Osteocyte (in vitro differentiated cells): ENCODE measurements at regions not wholly inside any gene's neighbourhood (a gene's known extent, or its start where the extent isn't known, plus 50 kb on each side); places are given as distances from the start of the nearest gene placed in this dataset.

Source experiments
- DNase-seq: peaks from one replicate; pipeline ENCODE4 v3.0.0; 2021; ENCODE audit warnings: mixed read lengths; ENCODE audit not compliant: unreplicated experiment; ENCODE audit errors: extremely low spot score
- H3K27ac Mint-ChIP-seq: one replicate; pipeline ENCODE4 v1.8.0; 2021; ENCODE audit warnings: mild to moderate bottlenecking, mixed read lengths; ENCODE audit not compliant: unreplicated experiment
- H3K27me3 Mint-ChIP-seq: one replicate; pipeline ENCODE4 v1.8.0; 2021; ENCODE audit warnings: mixed read lengths; ENCODE audit not compliant: unreplicated experiment
- H3K36me3 Mint-ChIP-seq: one replicate; pipeline ENCODE4 v1.8.0; 2021; ENCODE audit warnings: mixed read lengths; ENCODE audit not compliant: unreplicated experiment
- H3K4me1 Mint-ChIP-seq: one replicate; pipeline ENCODE4 v1.8.0; 2021; ENCODE audit warnings: mixed read lengths; ENCODE audit not compliant: unreplicated experiment
- H3K4me3 Mint-ChIP-seq: one replicate; pipeline ENCODE4 v1.8.0; 2021; ENCODE audit warnings: mild to moderate bottlenecking, moderate library complexity, mixed read lengths; ENCODE audit not compliant: unreplicated experiment
- H3K9me3 Mint-ChIP-seq: one replicate; pipeline ENCODE4 v1.8.0; 2021; ENCODE audit warnings: mixed read lengths; ENCODE audit not compliant: unreplicated experiment
- CTCF ChIP-seq: fragments of 200-600 bp; sonication (generic); IDR thresholded peaks from 2 replicates; pipeline ENCODE4 v1.5.0; 2021; ENCODE audit warnings: antibody characterized with exemption, mild to moderate bottlenecking, moderate library complexity

DNA sequence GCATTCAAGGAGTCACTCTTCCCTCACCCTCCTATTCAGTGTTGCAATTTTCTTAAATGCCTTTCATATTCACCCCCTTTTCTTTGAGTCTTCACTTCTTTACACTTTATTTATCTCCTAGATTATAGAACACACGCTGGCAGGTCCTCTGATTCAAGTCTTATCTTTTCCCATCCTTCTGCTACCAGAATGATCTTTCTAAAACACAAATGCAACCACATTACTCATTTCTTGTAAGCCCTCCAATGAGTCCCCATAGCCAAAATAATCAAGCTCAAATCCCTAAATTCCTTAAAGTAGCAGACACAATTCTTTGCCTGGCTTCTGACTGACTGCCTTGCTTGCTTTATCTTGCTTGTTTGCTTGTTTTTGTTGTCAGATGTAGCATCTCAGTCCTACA, 920.0 kb downstream of the TFAP2A start:
- Mint-ChIP-seq H3K4me3 (no peak overlapping the region), H3K4me1 (peaks cover 7% of the 10 kb centered on the region), H3K9me3 (peaks cover 9% of the 10 kb centered on the region), H3K36me3 (no peaks in the 10 kb centered on the region), H3K27me3 (no peaks in the 10 kb centered on the region), H3K27ac (no peak overlapping the region)
- TF ChIP-seq CTCF = no peak
- no peak for DNase-seq

DNA sequence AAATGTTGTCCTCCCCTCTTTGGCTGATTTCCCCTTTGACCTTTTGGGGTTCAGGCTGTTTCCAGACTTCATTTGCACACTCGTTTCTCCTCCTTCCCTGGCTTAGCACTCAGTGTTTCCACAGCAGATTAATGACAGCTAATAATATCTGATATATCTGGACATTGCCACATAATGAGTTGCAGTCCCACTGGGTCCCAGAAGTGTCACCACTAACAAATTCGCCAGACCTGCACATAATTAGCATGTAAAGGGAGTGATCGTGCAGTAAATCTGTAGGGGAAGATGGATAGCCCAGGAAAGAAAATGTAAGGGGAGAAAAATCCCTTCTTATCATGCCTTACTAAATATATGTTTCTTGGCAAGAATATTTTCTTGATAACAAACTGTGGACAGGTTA, 922.1 kb downstream of the TFAP2A start:
- H3K27ac Mint-ChIP-seq = no peak overlapping the region
- H3K27me3 Mint-ChIP-seq = no peaks in the 10 kb centered on the region
- no peak overlapping the region for H3K4me3 Mint-ChIP-seq
- no peak for DNase-seq
- peaks cover 9% of the 10 kb centered on the region for H3K9me3 Mint-ChIP-seq
- H3K4me1 Mint-ChIP-seq = no peaks in the 10 kb centered on the region
- no peaks in the 10 kb centered on the region for H3K36me3 Mint-ChIP-seq
- TF ChIP-seq CTCF = no peak

DNA sequence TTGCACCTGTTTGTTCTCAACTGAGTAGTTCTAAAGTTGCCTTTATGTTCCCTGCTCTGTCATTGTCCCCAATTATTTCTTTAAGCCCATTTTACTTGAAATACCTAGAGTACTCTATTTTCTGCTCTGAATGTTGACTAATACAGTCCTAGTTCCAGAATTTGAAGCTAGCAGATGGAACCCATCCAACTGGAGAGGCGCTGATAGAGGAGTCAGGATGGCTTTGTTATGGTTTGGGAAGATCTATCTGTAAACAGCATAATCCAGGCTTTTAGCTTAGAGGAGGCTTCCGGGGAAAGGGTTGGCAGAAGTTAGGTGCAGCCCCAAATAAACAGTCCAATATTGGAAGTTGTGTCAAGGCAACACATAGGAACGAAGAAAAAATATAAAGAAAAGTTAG, 927.7 kb downstream of the TFAP2A start:
- TF ChIP-seq CTCF = no peak
- Mint-ChIP-seq H3K4me1 (peaks cover 10% of the 10 kb centered on the region), H3K27ac (no peak overlapping the region), H3K36me3 (no peaks in the 10 kb centered on the region), H3K4me3 (no peak overlapping the region), H3K9me3 (no peaks in the 10 kb centered on the region), H3K27me3 (no peaks in the 10 kb centered on the region)
- no peak for DNase-seq

DNA sequence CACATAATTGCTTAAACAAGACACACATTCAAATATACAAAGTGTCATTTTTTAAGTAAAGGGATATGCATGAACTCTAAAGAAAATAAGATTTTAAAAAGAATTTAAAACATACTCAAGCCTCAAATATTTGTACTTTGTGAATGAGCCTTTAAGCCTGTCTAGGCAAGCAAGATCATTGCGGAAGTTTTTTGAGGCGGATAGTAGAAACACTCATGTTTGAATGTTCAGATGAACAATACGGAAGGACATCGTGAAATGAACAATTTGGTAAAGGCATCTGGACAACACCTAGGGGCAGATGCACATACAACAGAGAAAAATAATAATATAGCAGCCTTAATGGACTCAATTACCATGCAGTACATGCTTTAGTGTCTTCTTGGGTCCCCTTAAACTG, 928.9 kb downstream of the TFAP2A start:
- Mint-ChIP-seq H3K4me1 (peaks cover 19% of the 10 kb centered on the region), H3K36me3 (no peaks in the 10 kb centered on the region), H3K9me3 (peaks cover 3% of the 10 kb centered on the region), H3K4me3 (no peak overlapping the region), H3K27me3 (no peaks in the 10 kb centered on the region), H3K27ac (no peak overlapping the region)
- TF ChIP-seq CTCF = no peak
- no peak for DNase-seq

GRCh38 chr6:9484686-9485085, 930.2 kb downstream of the TFAP2A start:
- DNase-seq = no peak
- no peaks in the 10 kb centered on the region for H3K36me3 Mint-ChIP-seq
- TF ChIP-seq CTCF = no peak
- no peak overlapping the region for H3K4me3 Mint-ChIP-seq
- no peaks in the 10 kb centered on the region for H3K27me3 Mint-ChIP-seq
- H3K4me1 Mint-ChIP-seq = peaks cover 19% of the 10 kb centered on the region
- no peak overlapping the region for H3K27ac Mint-ChIP-seq
- H3K9me3 Mint-ChIP-seq = peaks cover 3% of the 10 kb centered on the region
